GM19463 (cell line): ENCODE measurements at regions not wholly inside any gene's neighbourhood (a gene's known extent, or its start where the extent isn't known, plus 50 kb on each side); places are given as distances from the start of the nearest gene placed in this dataset.
"Not testable (repeated sequence)": the region's sequence is repeated elsewhere in the genome, so short reads cannot be mapped to it uniquely, and the experiment has no call there.

ENCODE experiments used
- ATAC-seq: cut with Tn5 transposase; IDR thresholded peaks from one replicate; pipeline ENCODE4 v1.9.1; 2021; ENCODE audit warnings: mild to moderate bottlenecking, moderate library complexity; ENCODE audit not compliant: unreplicated experiment

GRCh38 chr3:20573175-20573574 is 387.2 kb upstream of the SGO1 start:
- no peak for ATAC-seq

- no peak for ATAC-seq
Measured at GRCh38 chr3:20572473-20572872, 386.5 kb upstream of the SGO1 start.

GRCh38 chr3:20569310-20569709 is 383.3 kb upstream of the SGO1 start:
- no peak for ATAC-seq

- ATAC-seq = no peak
Measured at GRCh38 chr3:20564966-20565365, 379.0 kb upstream of the SGO1 start.

GRCh38 chr3:20563985-20564384 is 378.0 kb upstream of the SGO1 start:
- ATAC-seq = no peak

GRCh38 chr3:20563251-20563650 is 377.2 kb upstream of the SGO1 start:
- no peak for ATAC-seq

- ATAC-seq = no peak
Measured at GRCh38 chr3:20561166-20561565, 375.2 kb upstream of the SGO1 start.

- ATAC-seq = not testable (repeated sequence)
Measured at GRCh38 chr3:20560446-20560845, 374.4 kb upstream of the SGO1 start.

GRCh38 chr3:20558161-20558560 is 372.2 kb upstream of the SGO1 start:
- no peak for ATAC-seq

GRCh38 chr3:20556661-20557060 is 370.7 kb upstream of the SGO1 start:
- no peak for ATAC-seq

GRCh38 chr3:20552605-20553275 is 366.7 kb upstream of the SGO1 start:
- no peak for ATAC-seq

- not testable (repeated sequence) for ATAC-seq
Measured at GRCh38 chr3:20547361-20548269, 361.6 kb upstream of the SGO1 start.

GRCh38 chr3:20546636-20547035 is 360.6 kb upstream of the SGO1 start:
- ATAC-seq = no peak

- ATAC-seq = no peak
Measured at GRCh38 chr3:20543535-20544226, 357.7 kb upstream of the SGO1 start.

GRCh38 chr3:20540066-20540465 is 354.1 kb upstream of the SGO1 start:
- ATAC-seq = no peak

- ATAC-seq = no peak
Measured at GRCh38 chr3:20539666-20540065, 353.7 kb upstream of the SGO1 start.

- no peak for ATAC-seq
Measured at GRCh38 chr3:20537234-20537633, 351.2 kb upstream of the SGO1 start.

- ATAC-seq = no peak
Measured at GRCh38 chr3:20529911-20530310, 343.9 kb upstream of the SGO1 start.

GRCh38 chr3:20528180-20528770 is 342.3 kb upstream of the SGO1 start:
- no peak for ATAC-seq

GRCh38 chr3:20527368-20527767 is 341.4 kb upstream of the SGO1 start:
- ATAC-seq = no peak

GRCh38 chr3:20524328-20524727 is 338.3 kb upstream of the SGO1 start:
- no peak for ATAC-seq
